CD4-positive, alpha-beta T cell treated with Interleukin-15 for 4 hours (primary cell): ENCODE measurements at regions not wholly inside any gene's neighbourhood (a gene's known extent, or its start where the extent isn't known, plus 50 kb on each side); places are given as distances from the start of the nearest gene placed in this dataset.

Experiments used
- DNase-seq: peaks from one replicate; pipeline ENCODE4 v3.0.0-alpha.2; 2020; ENCODE audit warnings: low spot score

- no peak for DNase-seq
Observed at GRCh38 chr19:31501427-31502195, 152.4 kb upstream of the TSHZ3 start.

GRCh38 chr19:31502536-31503170 lies 153.4 kb upstream of the TSHZ3 start:
- no peak for DNase-seq

- no peak for DNase-seq
Observed at GRCh38 chr19:31503211-31503610, 154.0 kb upstream of the TSHZ3 start.

- no peak for DNase-seq
Observed at GRCh38 chr19:31504221-31504620, 155.0 kb upstream of the TSHZ3 start.

GRCh38 chr19:31505596-31505910 lies 156.3 kb upstream of the TSHZ3 start:
- DNase-seq, result no peak

- DNase-seq, result no peak
Observed at GRCh38 chr19:31506102-31506501, 156.9 kb upstream of the TSHZ3 start.

GRCh38 chr19:31510635-31511034 lies 161.4 kb upstream of the TSHZ3 start:
- no peak for DNase-seq

GRCh38 chr19:31511098-31511497 lies 161.9 kb upstream of the TSHZ3 start:
- no peak for DNase-seq

- DNase-seq, result no peak
Observed at GRCh38 chr19:31511696-31512095, 162.5 kb upstream of the TSHZ3 start.

- DNase-seq, result no peak
Observed at GRCh38 chr19:31512181-31512970, 163.1 kb upstream of the TSHZ3 start.

- no peak for DNase-seq
Observed at GRCh38 chr19:31513841-31514240, 164.6 kb upstream of the TSHZ3 start.

GRCh38 chr19:31515931-31516330 lies 166.7 kb upstream of the TSHZ3 start:
- no peak for DNase-seq

- DNase-seq, result no peak
Observed at GRCh38 chr19:31516756-31517155, 167.5 kb upstream of the TSHZ3 start.

- no peak for DNase-seq
Observed at GRCh38 chr19:31517224-31518180, 168.3 kb upstream of the TSHZ3 start.

- DNase-seq, result no peak
Observed at GRCh38 chr19:31518216-31519020, 169.2 kb upstream of the TSHZ3 start.

GRCh38 chr19:31519256-31519655 lies 170.0 kb upstream of the TSHZ3 start:
- no peak for DNase-seq

GRCh38 chr19:31519908-31520307 lies 170.7 kb upstream of the TSHZ3 start:
- no peak for DNase-seq

- no peak for DNase-seq
Observed at GRCh38 chr19:31520633-31521032, 171.4 kb upstream of the TSHZ3 start.

- no peak for DNase-seq
Observed at GRCh38 chr19:31525610-31526147, 176.4 kb upstream of the TSHZ3 start.

GRCh38 chr19:31527443-31527842 lies 178.2 kb upstream of the TSHZ3 start:
- DNase-seq, result no peak

GRCh38 chr19:31528261-31528660 lies 179.0 kb upstream of the TSHZ3 start:
- DNase-seq, result no peak
